ENCODE measurements at regions not wholly inside any gene's neighbourhood (a gene's known extent, or its start where the extent isn't known, plus 50 kb on each side); places are given as distances from the start of the nearest gene placed in this dataset.

- H3K9me3 ChIP-seq (ENCODE audit: low read length), result no peaks in the 10 kb centered on the region
- no peak overlapping the region for H3K9ac ChIP-seq (ENCODE audit: low read length)
- no peaks in the 10 kb centered on the region for H3F3A ChIP-seq (ENCODE audit: insufficient read depth, low read length)
- no peaks in the 10 kb centered on the region for H4K20me1 ChIP-seq (ENCODE audit: insufficient read depth, low read length)
- no peaks in the 10 kb centered on the region for H3K27me3 ChIP-seq (ENCODE audit: insufficient read depth, low read length)
- H3K79me2 ChIP-seq (ENCODE audit: insufficient read depth, low read length), result no peaks in the 10 kb centered on the region
- no peaks in the 10 kb centered on the region for H3K36me3 ChIP-seq (ENCODE audit: insufficient read depth, low read length)
- H3K9me2 ChIP-seq (ENCODE audit: low read depth, low read length), result no peaks in the 10 kb centered on the region
- TF ChIP-seq EZH2 (IDR thresholded peaks at IDR 0.05; ENCODE audit: borderline replicate concordance, low read length), result no peak
- no peak overlapping the region for H3K4me2 ChIP-seq (ENCODE audit: low read length)
- no peak overlapping the region for H2AFZ ChIP-seq (ENCODE audit: low read length)
- no peaks in the 10 kb centered on the region for H3K4me1 ChIP-seq (ENCODE audit: insufficient read depth, low read length, severe bottlenecking)
- no peak overlapping the region for H3K4me3 ChIP-seq (ENCODE audit: low read depth, low read length, poor library complexity, severe bottlenecking)
- H3K27ac ChIP-seq (ENCODE audit: low read depth, low read length, poor library complexity, severe bottlenecking), result no peak overlapping the region
These were observed 218.1 kb upstream of the SOX4 start for GRCh38 chr6:21375151-21376116.

GRCh38 chr6:21377356-21377755 is 216.2 kb upstream of the SOX4 start:
- Histone ChIP-seq H2AFZ (ENCODE audit: low read length) (no peak overlapping the region), H3K9ac (ENCODE audit: low read length) (no peak overlapping the region), H3F3A (ENCODE audit: insufficient read depth, low read length) (no peaks in the 10 kb centered on the region), H3K79me2 (ENCODE audit: insufficient read depth, low read length) (no peaks in the 10 kb centered on the region), H4K20me1 (ENCODE audit: insufficient read depth, low read length) (no peaks in the 10 kb centered on the region), H3K4me3 (ENCODE audit: low read depth, low read length, poor library complexity, severe bottlenecking) (no peak overlapping the region), H3K4me2 (ENCODE audit: low read length) (no peak overlapping the region), H3K4me1 (ENCODE audit: insufficient read depth, low read length, severe bottlenecking) (no peaks in the 10 kb centered on the region), H3K9me2 (ENCODE audit: low read depth, low read length) (no peaks in the 10 kb centered on the region), H3K27ac (ENCODE audit: low read depth, low read length, poor library complexity, severe bottlenecking) (no peak overlapping the region), H3K9me3 (ENCODE audit: low read length) (no peaks in the 10 kb centered on the region), H3K27me3 (ENCODE audit: insufficient read depth, low read length) (no peaks in the 10 kb centered on the region), H3K36me3 (ENCODE audit: insufficient read depth, low read length) (no peaks in the 10 kb centered on the region)
- no peak for TF ChIP-seq CTCF (IDR thresholded peaks at IDR 0.05; ENCODE audit: low read length)
- TF ChIP-seq EZH2 (IDR thresholded peaks at IDR 0.05; ENCODE audit: borderline replicate concordance, low read length), result no peak

GRCh38 chr6:21381331-21381963 is 212.1 kb upstream of the SOX4 start:
- no peak overlapping the region for H3K27ac ChIP-seq (ENCODE audit: low read depth, low read length, poor library complexity, severe bottlenecking)
- H3K9me3 ChIP-seq (ENCODE audit: low read length), result no peaks in the 10 kb centered on the region
- no peaks in the 10 kb centered on the region for H3K27me3 ChIP-seq (ENCODE audit: insufficient read depth, low read length)
- no peaks in the 10 kb centered on the region for H3K9me2 ChIP-seq (ENCODE audit: low read depth, low read length)
- H3K79me2 ChIP-seq (ENCODE audit: insufficient read depth, low read length), result no peaks in the 10 kb centered on the region
- H2AFZ ChIP-seq (ENCODE audit: low read length), result no peak overlapping the region
- H4K20me1 ChIP-seq (ENCODE audit: insufficient read depth, low read length), result no peaks in the 10 kb centered on the region
- H3K4me3 ChIP-seq (ENCODE audit: low read depth, low read length, poor library complexity, severe bottlenecking), result no peak overlapping the region
- H3F3A ChIP-seq (ENCODE audit: insufficient read depth, low read length), result no peaks in the 10 kb centered on the region
- no peaks in the 10 kb centered on the region for H3K4me1 ChIP-seq (ENCODE audit: insufficient read depth, low read length, severe bottlenecking)
- H3K4me2 ChIP-seq (ENCODE audit: low read length), result no peak overlapping the region
- no peak for TF ChIP-seq EZH2 (IDR thresholded peaks at IDR 0.05; ENCODE audit: borderline replicate concordance, low read length)
- TF ChIP-seq CTCF (IDR thresholded peaks at IDR 0.05; ENCODE audit: low read length), result no peak
- H3K36me3 ChIP-seq (ENCODE audit: insufficient read depth, low read length), result no peaks in the 10 kb centered on the region
- H3K9ac ChIP-seq (ENCODE audit: low read length), result no peak overlapping the region

All from OCI-LY1 (cell line).